Osteocyte (in vitro differentiated cells): ENCODE measurements at regions not wholly inside any gene's neighbourhood (a gene's known extent, or its start where the extent isn't known, plus 50 kb on each side); places are given as distances from the start of the nearest gene placed in this dataset.
"Not testable (repeated sequence)": the region's sequence is repeated elsewhere in the genome, so short reads cannot be mapped to it uniquely, and the experiment has no call there.

Experiments used
- DNase-seq: peaks from one replicate; pipeline ENCODE4 v3.0.0; 2021; ENCODE audit warnings: mixed read lengths; ENCODE audit not compliant: unreplicated experiment; ENCODE audit errors: extremely low spot score
- H3K27ac Mint-ChIP-seq: one replicate; pipeline ENCODE4 v1.8.0; 2021; ENCODE audit warnings: mild to moderate bottlenecking, mixed read lengths; ENCODE audit not compliant: unreplicated experiment
- H3K27me3 Mint-ChIP-seq: one replicate; pipeline ENCODE4 v1.8.0; 2021; ENCODE audit warnings: mixed read lengths; ENCODE audit not compliant: unreplicated experiment
- H3K36me3 Mint-ChIP-seq: one replicate; pipeline ENCODE4 v1.8.0; 2021; ENCODE audit warnings: mixed read lengths; ENCODE audit not compliant: unreplicated experiment
- H3K4me1 Mint-ChIP-seq: one replicate; pipeline ENCODE4 v1.8.0; 2021; ENCODE audit warnings: mixed read lengths; ENCODE audit not compliant: unreplicated experiment
- H3K4me3 Mint-ChIP-seq: one replicate; pipeline ENCODE4 v1.8.0; 2021; ENCODE audit warnings: mild to moderate bottlenecking, moderate library complexity, mixed read lengths; ENCODE audit not compliant: unreplicated experiment
- H3K9me3 Mint-ChIP-seq: one replicate; pipeline ENCODE4 v1.8.0; 2021; ENCODE audit warnings: mixed read lengths; ENCODE audit not compliant: unreplicated experiment
- CTCF ChIP-seq: fragments of 200-600 bp; sonication (generic); IDR thresholded peaks from 2 replicates; pipeline ENCODE4 v1.5.0; 2021; ENCODE audit warnings: antibody characterized with exemption, mild to moderate bottlenecking, moderate library complexity

DNA sequence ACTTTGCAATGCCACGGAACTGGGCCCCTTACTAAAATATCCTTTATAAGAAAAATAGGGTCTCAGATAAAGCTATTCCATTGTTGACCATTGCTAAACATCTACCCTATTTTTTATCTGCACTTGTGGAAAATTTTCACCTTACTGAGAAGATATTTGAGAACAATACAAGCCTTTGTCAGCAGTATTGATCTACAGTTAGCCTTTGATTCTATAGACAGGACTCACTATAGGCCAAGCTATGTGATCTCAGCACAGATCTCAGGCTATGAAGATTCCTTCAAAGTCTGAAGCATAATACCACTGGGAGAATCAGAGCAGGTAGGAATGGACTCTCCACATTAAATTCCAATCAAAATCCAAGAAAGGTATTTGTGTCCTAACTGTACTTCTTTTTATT is 1099.7 kb downstream of the DIAPH3 start:
- TF ChIP-seq CTCF = no peak
- no peaks in the 10 kb centered on the region for H3K36me3 Mint-ChIP-seq
- DNase-seq = no peak
- H3K27ac Mint-ChIP-seq = no peak overlapping the region
- H3K27me3 Mint-ChIP-seq = no peaks in the 10 kb centered on the region
- no peak overlapping the region for H3K4me3 Mint-ChIP-seq
- no peaks in the 10 kb centered on the region for H3K4me1 Mint-ChIP-seq
- no peaks in the 10 kb centered on the region for H3K9me3 Mint-ChIP-seq

DNA sequence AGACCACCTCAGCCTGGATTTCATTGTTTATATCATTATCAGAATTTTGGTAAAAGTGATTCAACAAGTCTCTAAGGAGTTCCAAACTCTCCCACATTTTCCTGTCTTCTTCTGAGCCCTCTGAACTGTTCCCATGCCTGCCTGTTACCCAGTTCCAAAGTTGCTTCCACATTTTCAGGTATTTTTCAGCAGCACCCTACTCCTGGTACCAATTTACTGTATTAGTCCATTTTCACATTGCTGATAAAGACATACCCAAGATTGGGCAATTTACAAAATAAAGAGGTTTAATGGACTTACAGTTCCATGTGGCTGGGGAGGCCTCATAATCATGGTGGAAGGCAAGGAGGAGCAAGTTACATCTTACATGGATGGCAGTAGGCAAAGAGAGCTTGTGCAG is 1087.3 kb downstream of the DIAPH3 start:
- H3K27ac Mint-ChIP-seq, H3K4me1 Mint-ChIP-seq, H3K36me3 Mint-ChIP-seq, H3K27me3 Mint-ChIP-seq, H3K4me3 Mint-ChIP-seq, DNase-seq: not testable (repeated sequence)
- H3K9me3 Mint-ChIP-seq = peaks cover 15% of the 10 kb centered on the region

- Mint-ChIP-seq H3K27ac (no peak overlapping the region), H3K4me1 (peaks cover 19% of the 10 kb centered on the region), H3K27me3 (no peaks in the 10 kb centered on the region), H3K9me3 (peaks cover 10% of the 10 kb centered on the region), H3K36me3 (no peaks in the 10 kb centered on the region), H3K4me3 (no peak overlapping the region)
- TF ChIP-seq CTCF = no peak
- DNase-seq = no peak
Measured at GRCh38 chr13:59086147-59086546, 1077.6 kb downstream of the DIAPH3 start.

DNA sequence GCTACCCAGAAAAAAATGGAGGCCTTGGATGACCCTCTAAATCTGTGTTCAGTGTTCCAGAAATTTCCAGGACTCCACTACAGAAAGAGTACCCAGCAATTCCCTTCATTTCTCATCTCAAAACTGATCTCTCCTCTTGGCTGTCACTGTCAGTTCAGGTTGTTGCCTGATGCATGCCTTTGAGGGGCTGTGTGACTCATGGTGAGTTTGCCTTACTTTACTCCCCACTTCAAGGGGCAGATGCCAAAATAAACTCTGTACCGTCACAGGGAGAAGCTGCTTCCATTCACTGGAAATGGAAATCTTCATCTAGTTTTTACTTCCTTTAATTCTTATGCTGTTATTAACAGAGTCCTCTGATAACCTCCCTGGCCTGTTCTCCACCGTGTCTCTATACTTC is 1075.0 kb downstream of the DIAPH3 start:
- no peak for TF ChIP-seq CTCF
- DNase-seq = no peak
- Mint-ChIP-seq H3K27ac (peak overlapping the region; percentile 64), H3K27me3 (no peaks in the 10 kb centered on the region), H3K36me3 (no peaks in the 10 kb centered on the region), H3K9me3 (peaks cover 10% of the 10 kb centered on the region), H3K4me3 (no peak overlapping the region), H3K4me1 (peaks cover 19% of the 10 kb centered on the region)

- H3K4me3 Mint-ChIP-seq = no peak overlapping the region
- H3K27ac Mint-ChIP-seq = no peak overlapping the region
- no peaks in the 10 kb centered on the region for H3K36me3 Mint-ChIP-seq
- no peaks in the 10 kb centered on the region for H3K27me3 Mint-ChIP-seq
- H3K4me1 Mint-ChIP-seq = peaks cover 7% of the 10 kb centered on the region
- no peaks in the 10 kb centered on the region for H3K9me3 Mint-ChIP-seq
- no peak for DNase-seq
- TF ChIP-seq CTCF = no peak
Measured at GRCh38 chr13:59094181-59094580, 1069.5 kb downstream of the DIAPH3 start.
